ENCODE measurements at regions not wholly inside any gene's neighbourhood (a gene's known extent, or its start where the extent isn't known, plus 50 kb on each side); places are given as distances from the start of the nearest gene placed in this dataset.
"Not testable (repeated sequence)": the region's sequence is repeated elsewhere in the genome, so short reads cannot be mapped to it uniquely, and the experiment has no call there.

DNA sequence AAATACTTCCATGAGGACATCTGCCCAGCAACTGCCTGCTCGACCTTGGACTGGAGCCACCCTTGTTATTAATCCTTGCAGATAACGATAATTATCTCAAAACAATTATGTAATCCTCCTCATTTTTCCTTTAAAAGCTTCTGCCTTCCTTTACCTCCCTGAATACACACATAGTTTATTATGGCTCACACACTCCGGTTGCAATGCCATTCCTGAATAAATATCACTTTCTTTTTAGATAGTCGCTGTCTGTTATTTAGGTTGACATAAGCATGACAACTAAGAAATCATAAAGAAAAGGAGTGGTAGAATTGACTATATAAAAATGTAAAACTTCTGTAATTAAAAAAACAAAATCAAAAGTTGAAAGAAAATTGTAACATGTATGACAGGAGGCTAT, 64.8 kb downstream of the B4GALT7 start:
- DNase-seq: not testable (repeated sequence)

DNA sequence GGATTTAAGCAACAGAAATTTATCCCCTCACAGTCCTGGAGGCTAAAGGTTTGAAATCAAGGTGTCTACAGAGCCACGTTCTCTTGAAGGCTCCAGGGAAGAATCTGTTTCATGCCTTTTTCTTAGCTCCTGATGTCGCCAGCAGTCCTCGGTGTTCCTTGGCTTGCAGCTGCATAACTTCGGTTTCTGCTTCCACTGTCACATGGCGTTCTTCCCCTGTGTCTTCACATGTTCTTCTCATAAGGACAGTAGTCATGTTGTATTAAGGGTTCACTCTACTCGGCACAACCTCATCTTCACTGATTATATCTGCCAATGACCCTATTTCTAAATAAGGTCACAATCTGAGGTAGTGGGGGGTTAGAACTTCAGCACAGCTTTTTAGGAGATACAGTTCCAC, 65.2 kb downstream of the B4GALT7 start:
- not testable (repeated sequence) for DNase-seq

GRCh38 chr5:177665960-177666359, 66.0 kb downstream of the B4GALT7 start:
- not testable (repeated sequence) for DNase-seq

DNA sequence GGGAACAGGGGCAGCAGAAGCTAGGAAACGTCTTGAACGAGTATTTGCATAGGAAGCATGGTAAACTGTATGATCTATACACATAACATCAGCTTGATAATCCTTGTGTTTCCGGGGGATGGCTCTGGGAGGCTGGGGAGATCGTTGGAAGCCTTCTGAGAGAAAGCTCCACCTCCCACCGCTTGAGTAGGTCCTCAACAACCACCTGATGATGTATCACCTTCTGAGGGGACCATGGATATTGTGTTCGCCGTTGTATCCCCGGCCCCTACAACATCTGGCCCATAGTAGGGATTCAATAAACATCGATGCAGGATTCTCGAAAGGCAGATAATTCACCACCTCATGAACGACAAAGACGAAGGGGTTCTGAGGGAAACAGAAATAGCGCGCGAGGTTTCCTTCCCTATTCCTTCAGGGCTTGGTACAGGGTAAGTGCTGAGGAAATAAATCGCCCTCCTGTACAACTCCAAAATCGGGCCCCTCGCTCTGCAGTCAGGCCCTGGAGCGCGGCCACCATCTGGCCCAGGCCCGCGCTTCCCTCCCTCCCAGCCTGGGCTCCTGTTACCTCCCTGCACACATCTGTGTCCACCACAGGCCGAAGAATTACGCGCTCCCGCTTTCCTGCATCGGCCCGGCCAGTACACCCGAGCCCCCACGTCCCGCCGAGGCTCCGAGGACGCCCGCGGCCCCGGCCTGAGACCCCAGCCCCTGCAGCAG, 71.3 kb downstream of the B4GALT7 start:
- peak; percentile 2 for DNase-seq

DNA sequence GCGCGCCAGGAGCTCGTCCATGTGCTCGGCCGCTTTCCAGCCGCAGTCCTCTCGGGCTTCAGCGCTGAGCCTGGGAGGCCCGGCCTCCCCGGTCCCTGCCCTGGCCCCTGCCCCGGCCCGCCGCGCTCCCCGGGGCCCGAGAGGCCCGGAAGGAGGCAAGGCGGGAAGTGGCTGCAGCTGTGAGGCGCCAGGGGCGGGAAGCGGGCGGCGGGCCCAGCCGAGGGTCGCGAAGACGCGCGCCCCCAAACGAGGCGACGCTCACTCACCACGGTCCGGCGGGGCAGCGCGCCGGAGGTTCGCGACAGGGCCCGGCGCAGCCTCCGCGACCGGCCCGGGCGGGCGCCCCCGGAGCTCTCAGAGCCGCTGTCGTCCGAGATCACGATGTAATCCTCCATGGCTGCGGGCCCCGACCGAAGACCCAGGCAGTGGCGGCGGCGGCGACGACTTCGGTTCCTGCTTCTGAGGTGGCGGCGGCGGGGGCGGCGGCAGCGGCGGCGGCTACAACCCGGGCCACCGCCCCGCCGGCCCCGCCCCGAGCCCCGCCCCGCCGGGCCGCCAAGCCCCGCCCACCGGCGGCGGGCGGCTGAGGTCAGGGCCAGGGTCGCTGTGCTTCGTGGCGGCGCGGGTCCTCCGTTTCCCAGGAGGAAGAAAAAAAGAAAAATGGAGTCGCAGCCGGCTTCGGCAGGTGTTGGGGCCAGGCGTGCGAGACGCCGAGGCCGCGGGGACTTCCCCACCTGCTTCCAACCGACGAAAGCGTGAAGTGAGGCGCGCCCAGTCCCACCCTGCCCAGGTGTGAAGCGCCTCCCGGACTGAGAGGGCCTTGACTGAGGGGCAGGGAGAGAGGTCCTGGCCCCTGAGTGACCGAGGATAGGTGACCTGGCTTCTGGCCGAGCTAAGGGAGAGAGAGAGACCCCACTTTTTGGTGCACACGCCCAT, 72.1 kb downstream of the B4GALT7 start:
- peak; percentile 82 for DNase-seq

Measured in activated naive CD4-positive, alpha-beta T cell treated with Interleukin-2 at 50 U/mL for 16 hours (primary cell).